Fibroblast of pulmonary artery (primary cell): ENCODE measurements at regions not wholly inside any gene's neighbourhood (a gene's known extent, or its start where the extent isn't known, plus 50 kb on each side); places are given as distances from the start of the nearest gene placed in this dataset.

Source experiments
- DNase-seq: peaks from one replicate; pipeline ENCODE4 v3.0.0-alpha.2; 2010; ENCODE audit warnings: low read depth
- H3K4me3 ChIP-seq: replicated peaks from 2 replicates; pipeline ENCODE4 v1.5.1; 2011; ENCODE audit warnings: low read depth, mild to moderate bottlenecking, control low read depth, low read length, moderate library complexity
- TF ChIP-seq, protein P1 (sequence below): IDR thresholded peaks from 2 replicates; pipeline ENCODE4 v1.5.1; 2011; ENCODE audit warnings: mild to moderate bottlenecking, control low read depth, low read length, inconsistent platforms; ENCODE audit errors: missing control alignments

DNA sequence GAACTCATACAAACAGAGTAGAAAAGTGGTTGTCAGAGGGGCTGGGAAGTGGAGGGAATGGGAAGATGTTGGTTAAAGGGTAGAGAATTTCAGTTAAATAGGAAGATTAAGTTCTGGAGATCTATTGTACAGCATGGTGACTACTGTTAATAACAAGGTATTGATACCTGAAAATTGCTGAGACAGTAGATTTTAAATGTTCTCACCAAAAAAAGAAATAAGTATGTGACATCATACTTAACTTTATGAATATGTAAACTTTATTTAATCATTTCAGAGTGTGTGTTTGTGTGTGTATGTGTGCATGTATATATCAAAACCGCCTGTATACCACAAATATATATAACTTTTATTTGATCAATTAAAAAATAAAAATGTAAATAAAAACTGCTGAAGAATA, 896.4 kb downstream of the TFAP2A start:
- no peak for DNase-seq
- TF ChIP-seq, protein P1, sequence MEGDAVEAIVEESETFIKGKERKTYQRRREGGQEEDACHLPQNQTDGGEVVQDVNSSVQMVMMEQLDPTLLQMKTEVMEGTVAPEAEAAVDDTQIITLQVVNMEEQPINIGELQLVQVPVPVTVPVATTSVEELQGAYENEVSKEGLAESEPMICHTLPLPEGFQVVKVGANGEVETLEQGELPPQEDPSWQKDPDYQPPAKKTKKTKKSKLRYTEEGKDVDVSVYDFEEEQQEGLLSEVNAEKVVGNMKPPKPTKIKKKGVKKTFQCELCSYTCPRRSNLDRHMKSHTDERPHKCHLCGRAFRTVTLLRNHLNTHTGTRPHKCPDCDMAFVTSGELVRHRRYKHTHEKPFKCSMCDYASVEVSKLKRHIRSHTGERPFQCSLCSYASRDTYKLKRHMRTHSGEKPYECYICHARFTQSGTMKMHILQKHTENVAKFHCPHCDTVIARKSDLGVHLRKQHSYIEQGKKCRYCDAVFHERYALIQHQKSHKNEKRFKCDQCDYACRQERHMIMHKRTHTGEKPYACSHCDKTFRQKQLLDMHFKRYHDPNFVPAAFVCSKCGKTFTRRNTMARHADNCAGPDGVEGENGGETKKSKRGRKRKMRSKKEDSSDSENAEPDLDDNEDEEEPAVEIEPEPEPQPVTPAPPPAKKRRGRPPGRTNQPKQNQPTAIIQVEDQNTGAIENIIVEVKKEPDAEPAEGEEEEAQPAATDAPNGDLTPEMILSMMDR = no peak
- H3K4me3 ChIP-seq = no peak overlapping the region

DNA sequence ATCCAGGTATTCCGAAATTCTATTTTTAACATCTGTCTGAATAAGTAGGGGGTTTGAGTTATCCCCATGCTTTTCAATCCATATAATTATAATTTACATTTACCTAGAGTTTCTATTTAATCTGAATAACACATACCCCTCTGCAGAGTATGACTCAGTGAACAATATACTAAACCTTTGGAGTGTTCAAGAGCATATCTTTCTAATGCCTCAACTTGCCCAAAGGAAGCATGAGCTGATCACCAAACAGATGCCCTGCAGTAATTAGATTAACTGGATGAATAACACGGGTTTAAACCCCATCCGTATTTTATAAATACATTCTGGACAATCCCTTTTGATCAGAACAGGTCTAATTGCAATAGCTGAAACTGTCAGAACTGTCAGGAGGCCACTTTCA, 897.1 kb downstream of the TFAP2A start:
- TF ChIP-seq, protein P1 = no peak
- H3K4me3 ChIP-seq = no peak overlapping the region
- no peak for DNase-seq

DNA sequence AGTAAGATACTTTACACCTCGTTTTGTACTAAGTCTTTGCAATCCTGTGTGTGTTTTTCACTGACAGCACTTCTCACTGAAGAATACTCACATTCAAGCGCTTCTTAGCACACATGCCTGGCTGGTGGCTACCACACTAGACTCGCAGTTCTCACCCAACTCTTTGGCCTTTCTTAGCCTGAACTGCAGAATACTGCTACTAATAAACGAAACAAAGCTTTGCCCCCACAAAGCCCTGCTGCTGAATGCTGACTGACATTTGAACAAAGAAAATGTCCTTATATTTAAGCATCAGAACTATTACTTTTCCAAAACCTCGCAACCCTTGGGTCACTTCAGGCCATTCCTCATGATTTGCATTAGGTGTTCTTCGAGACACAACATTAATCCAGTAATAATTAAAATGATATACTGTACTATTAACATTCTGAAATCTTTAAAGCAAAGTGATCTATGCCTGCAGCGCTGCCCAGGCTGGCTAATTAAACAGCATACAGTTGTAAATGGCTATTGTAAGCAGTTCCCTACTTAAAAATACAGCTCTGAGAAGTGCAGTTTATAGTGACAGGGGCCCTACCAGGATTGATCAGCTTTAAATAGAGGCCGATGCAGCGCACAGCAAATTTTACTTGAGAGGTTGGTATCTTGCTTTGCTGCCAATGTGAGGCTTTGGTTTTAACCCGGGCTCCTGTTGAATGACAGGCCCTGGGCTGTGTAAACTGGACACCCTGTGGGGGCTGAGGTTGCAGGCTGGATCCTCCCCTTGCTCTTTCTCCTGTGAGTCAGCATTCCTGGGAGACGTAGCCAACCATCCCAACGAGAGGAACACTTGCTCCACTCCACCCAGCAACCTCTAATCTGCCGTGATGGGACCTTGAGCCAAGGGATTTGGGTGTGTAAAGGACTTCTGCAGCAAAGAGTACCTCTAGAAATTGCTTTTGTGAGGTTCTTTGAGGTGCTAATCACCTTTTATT, 899.0 kb downstream of the TFAP2A start:
- H3K4me3 ChIP-seq = no peak overlapping the region
- peak; percentile 74 for DNase-seq
- TF ChIP-seq, protein P1 = no peak

DNA sequence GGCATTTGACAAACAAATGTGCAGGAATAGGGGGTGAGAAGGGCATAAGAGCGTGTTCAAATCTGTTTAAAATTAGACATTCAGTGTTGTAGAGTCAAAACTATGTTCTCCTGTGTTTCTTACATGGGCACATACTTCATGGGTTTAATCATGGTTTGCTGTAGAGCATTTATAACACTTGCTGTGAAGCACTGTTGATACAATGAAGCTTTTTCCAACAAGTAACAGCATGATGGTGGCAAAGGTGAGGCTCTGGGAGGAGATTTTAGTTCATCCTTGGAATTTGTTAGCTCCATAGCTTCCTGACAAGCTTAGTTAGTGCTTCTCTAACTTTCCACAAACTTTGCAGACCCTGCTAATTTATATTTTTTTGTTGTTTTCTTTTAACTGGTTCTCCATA, 900.7 kb downstream of the TFAP2A start:
- TF ChIP-seq, protein P1 = no peak
- no peak for DNase-seq
- no peak overlapping the region for H3K4me3 ChIP-seq

DNA sequence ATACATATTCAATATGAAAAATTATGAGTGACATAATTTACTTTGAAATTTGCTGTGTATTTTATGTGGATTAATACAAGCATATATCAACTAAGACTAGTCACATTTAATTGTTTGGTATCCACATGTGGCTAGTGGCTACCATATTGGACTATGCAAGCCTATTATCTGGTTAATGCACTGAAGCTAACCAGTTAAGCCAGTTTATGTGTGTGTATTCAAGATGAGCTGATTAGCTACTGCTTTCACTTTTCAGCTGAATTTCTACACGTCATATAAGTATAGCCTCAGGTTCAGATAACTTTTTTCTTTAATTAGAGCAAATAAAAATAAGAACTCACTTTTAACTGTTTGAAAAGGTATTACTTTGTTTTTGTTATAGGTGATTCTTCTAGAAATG, 903.7 kb downstream of the TFAP2A start:
- TF ChIP-seq, protein P1 = no peak
- no peak for DNase-seq
- H3K4me3 ChIP-seq = no peak overlapping the region

DNA sequence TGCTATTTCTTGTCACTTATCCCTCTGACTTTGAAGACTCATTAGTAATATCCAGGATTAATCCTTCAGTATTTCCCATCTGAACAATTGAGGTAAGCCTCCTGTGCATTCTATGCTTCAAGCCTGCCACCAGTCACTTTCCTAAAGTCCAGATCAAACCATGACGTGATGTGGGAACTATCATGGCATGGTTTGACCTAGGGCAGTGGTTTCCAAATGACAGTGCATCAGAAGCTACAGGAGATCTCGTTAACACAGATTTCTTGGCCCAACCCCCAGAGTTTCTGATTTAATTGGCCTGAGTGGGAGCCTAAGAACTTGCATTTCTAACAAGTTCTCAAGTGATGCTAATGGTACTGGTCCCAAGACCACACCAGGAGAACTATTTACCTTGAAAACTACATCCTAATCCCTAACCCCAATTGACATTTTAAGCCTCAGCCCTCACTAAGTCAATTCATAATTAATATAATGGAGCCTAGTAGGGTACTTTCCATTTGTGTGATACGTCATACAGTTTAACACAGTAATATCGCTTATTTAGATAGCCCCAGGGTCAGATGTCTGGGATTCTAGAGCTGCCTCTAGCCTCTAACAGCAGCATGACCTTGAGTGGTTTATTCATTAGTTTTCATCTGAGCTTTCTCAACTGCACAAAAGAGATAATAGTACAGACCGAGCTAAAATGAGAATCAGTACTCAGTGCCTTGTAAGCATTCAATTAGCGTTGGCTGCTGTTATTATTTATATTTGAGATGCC, 907.6 kb downstream of the TFAP2A start:
- TF ChIP-seq, protein P1 = no peak
- no peak for DNase-seq
- H3K4me3 ChIP-seq = no peak overlapping the region
